Putamen (tissue), 1 donor: ENCODE measurements at regions not wholly inside any gene's neighbourhood (a gene's known extent, or its start where the extent isn't known, plus 50 kb on each side); places are given as distances from the start of the nearest gene placed in this dataset.
"Not testable (repeated sequence)": the region's sequence is repeated elsewhere in the genome, so short reads cannot be mapped to it uniquely, and the experiment has no call there.

Experiments used
- DNase-seq: peaks from one replicate; pipeline ENCODE4 v3.0.0-alpha.2; 2016; ENCODE audit warnings: low spot score

- DNase-seq, result no peak
Measured at GRCh38 chr5:85849411-85849810, 768.3 kb upstream of the COX7C start.

- DNase-seq, result no peak
Measured at GRCh38 chr5:85865296-85865695, 752.4 kb upstream of the COX7C start.

GRCh38 chr5:85868070-85868469 is 749.7 kb upstream of the COX7C start:
- DNase-seq, result no peak

- no peak for DNase-seq
Measured at GRCh38 chr5:85893996-85894395, 723.7 kb upstream of the COX7C start.

GRCh38 chr5:85896514-85896913 is 721.2 kb upstream of the COX7C start:
- no peak for DNase-seq

- no peak for DNase-seq
Measured at GRCh38 chr5:85906460-85906859, 711.3 kb upstream of the COX7C start.

GRCh38 chr5:85910335-85910734 is 707.4 kb upstream of the COX7C start:
- DNase-seq, result no peak

- no peak for DNase-seq
Measured at GRCh38 chr5:85920984-85921383, 696.8 kb upstream of the COX7C start.

GRCh38 chr5:85921590-85921989 is 696.2 kb upstream of the COX7C start:
- DNase-seq, result no peak

- no peak for DNase-seq
Measured at GRCh38 chr5:85927632-85928031, 690.1 kb upstream of the COX7C start.

GRCh38 chr5:85929713-85930112 is 688.0 kb upstream of the COX7C start:
- DNase-seq, result no peak

GRCh38 chr5:85931220-85931619 is 686.5 kb upstream of the COX7C start:
- DNase-seq, result no peak

GRCh38 chr5:85938201-85938600 is 679.5 kb upstream of the COX7C start:
- DNase-seq, result no peak

GRCh38 chr5:85951707-85952210 is 666.0 kb upstream of the COX7C start:
- no peak for DNase-seq

GRCh38 chr5:85952680-85953079 is 665.1 kb upstream of the COX7C start:
- DNase-seq, result no peak

- DNase-seq, result no peak
Measured at GRCh38 chr5:85967681-85968080, 650.1 kb upstream of the COX7C start.

GRCh38 chr5:85972539-85972938 is 645.2 kb upstream of the COX7C start:
- DNase-seq, result no peak

- DNase-seq, result no peak
Measured at GRCh38 chr5:85985167-85985566, 632.6 kb upstream of the COX7C start.

- no peak for DNase-seq
Measured at GRCh38 chr5:85990998-85991397, 626.7 kb upstream of the COX7C start.

GRCh38 chr5:85994653-85995052 is 623.1 kb upstream of the COX7C start:
- DNase-seq, result not testable (repeated sequence)

- DNase-seq, result no peak
Measured at GRCh38 chr5:85998656-85999055, 619.1 kb upstream of the COX7C start.

GRCh38 chr5:86008293-86008692 is 609.4 kb upstream of the COX7C start:
- no peak for DNase-seq

GRCh38 chr5:86008704-86009103 is 609.0 kb upstream of the COX7C start:
- DNase-seq, result no peak

- no peak for DNase-seq
Measured at GRCh38 chr5:86011937-86012336, 605.8 kb upstream of the COX7C start.

- no peak for DNase-seq
Measured at GRCh38 chr5:86029308-86029707, 588.4 kb upstream of the COX7C start.
